MM.1S (cell line): ENCODE measurements at regions not wholly inside any gene's neighbourhood (a gene's known extent, or its start where the extent isn't known, plus 50 kb on each side); places are given as distances from the start of the nearest gene placed in this dataset.

Experiments used
- CTCF ChIP-seq: fragments of 300-600 bp; sonication (generic); IDR thresholded peaks from 2 replicates; pipeline ENCODE4 v1.5.1; 2016; ENCODE audit warnings: antibody characterized with exemption, low read length, mixed read lengths
- EZH2phosphoT487 ChIP-seq: fragments of 300-600 bp; sonication (generic); IDR thresholded peaks from 2 replicates; pipeline ENCODE4 v1.6.1; 2018; ENCODE audit warnings: antibody characterized with exemption, low read length

GRCh38 chr4:18953613-18954012 is 932.1 kb upstream of the LCORL start:
- no peak for TF ChIP-seq CTCF
- no peak for TF ChIP-seq EZH2phosphoT487
